OCI-LY1 (cell line): ENCODE measurements at regions not wholly inside any gene's neighbourhood (a gene's known extent, or its start where the extent isn't known, plus 50 kb on each side); places are given as distances from the start of the nearest gene placed in this dataset.

Source experiments
- H2AFZ ChIP-seq: fragments of 200-600 bp; sonication (generic), shearing (Covaris generic); 2 replicates; pipeline ENCODE4 v1.6.0; 2014; ENCODE audit warnings: antibody characterized with exemption, mild to moderate bottlenecking, low read length
- H3F3A ChIP-seq: fragments of 200-600 bp; sonication (generic), shearing (Covaris generic); 2 replicates; pipeline ENCODE4 v1.6.0; 2014; ENCODE audit warnings: mild to moderate bottlenecking, antibody characterized with exemption, low read length, moderate library complexity; ENCODE audit not compliant: insufficient read depth
- H3K27ac ChIP-seq: fragments of 200-600 bp; sonication (generic); 2 replicates; pipeline ENCODE4 v1.5.1; 2014; ENCODE audit warnings: low read length, mixed run types, mild to moderate bottlenecking, low read depth; ENCODE audit not compliant: poor library complexity, severe bottlenecking
- H3K27me3 ChIP-seq: fragments of 200-600 bp; sonication (generic); 2 replicates; pipeline ENCODE4 v1.6.0; 2014; ENCODE audit warnings: antibody characterized with exemption, mild to moderate bottlenecking, low read length, moderate library complexity; ENCODE audit not compliant: insufficient read depth
- H3K36me3 ChIP-seq: fragments of 200-600 bp; sonication (generic); 2 replicates; pipeline ENCODE4 v1.6.1; 2014; ENCODE audit warnings: mild to moderate bottlenecking, antibody characterized with exemption, low read length, moderate library complexity, mixed read lengths; ENCODE audit not compliant: insufficient read depth
- H3K4me1 ChIP-seq: fragments of 200-600 bp; sonication (generic); 2 replicates; pipeline ENCODE4 v1.5.1; 2014; ENCODE audit warnings: mild to moderate bottlenecking, low read length, moderate library complexity; ENCODE audit not compliant: insufficient read depth, severe bottlenecking
- H3K4me2 ChIP-seq: fragments of 200-600 bp; sonication (generic), shearing (Covaris generic); 2 replicates; pipeline ENCODE4 v1.6.1; 2014; ENCODE audit warnings: low read length
- H3K4me3 ChIP-seq: fragments of 200-600 bp; sonication (generic); 2 replicates; pipeline ENCODE4 v1.5.1; 2014; ENCODE audit warnings: low read length, low read depth, mild to moderate bottlenecking, mixed read lengths; ENCODE audit not compliant: poor library complexity, severe bottlenecking
- H3K79me2 ChIP-seq: fragments of 200-600 bp; shearing (Covaris generic); 2 replicates; pipeline ENCODE4 v1.6.1; 2016; ENCODE audit warnings: mixed run types, low read length, mixed read lengths; ENCODE audit not compliant: insufficient read depth
- H3K9ac ChIP-seq: fragments of 200-600 bp; sonication (generic), shearing (Covaris generic); 2 replicates; pipeline ENCODE4 v1.6.1; 2014; ENCODE audit warnings: mild to moderate bottlenecking, low read length, mixed read lengths
- H3K9me2 ChIP-seq: fragments of 200-600 bp; sonication (generic), shearing (Covaris generic); 2 replicates; pipeline ENCODE4 v1.6.1; 2014; ENCODE audit warnings: low read depth, mild to moderate bottlenecking, low read length, mixed read lengths
- H3K9me3 ChIP-seq: fragments of 200-600 bp; shearing (Covaris generic); 2 replicates; pipeline ENCODE4 v1.6.1; 2014; ENCODE audit warnings: low read length, mixed read lengths
- H4K20me1 ChIP-seq: fragments of 200-600 bp; sonication (generic), shearing (Covaris generic); 2 replicates; pipeline ENCODE4 v1.6.0; 2016; ENCODE audit warnings: mild to moderate bottlenecking, low read length; ENCODE audit not compliant: insufficient read depth
- EZH2 ChIP-seq: fragments of 200-600 bp; sonication (generic), shearing (Covaris generic); IDR thresholded peaks from 2 replicates; pipeline ENCODE4 v1.8.0; 2017; ENCODE audit warnings: borderline replicate concordance, mixed run types, mild to moderate bottlenecking, antibody characterized with exemption, low read length, moderate library complexity, mixed read lengths
- TF ChIP-seq, protein P1 (sequence below): fragments of 200-600 bp; sonication (generic), shearing (Covaris generic); IDR thresholded peaks from 2 replicates; pipeline ENCODE4 v1.5.1; 2017; ENCODE audit warnings: mild to moderate bottlenecking, antibody characterized with exemption, low read length, moderate library complexity, mixed read lengths

DNA sequence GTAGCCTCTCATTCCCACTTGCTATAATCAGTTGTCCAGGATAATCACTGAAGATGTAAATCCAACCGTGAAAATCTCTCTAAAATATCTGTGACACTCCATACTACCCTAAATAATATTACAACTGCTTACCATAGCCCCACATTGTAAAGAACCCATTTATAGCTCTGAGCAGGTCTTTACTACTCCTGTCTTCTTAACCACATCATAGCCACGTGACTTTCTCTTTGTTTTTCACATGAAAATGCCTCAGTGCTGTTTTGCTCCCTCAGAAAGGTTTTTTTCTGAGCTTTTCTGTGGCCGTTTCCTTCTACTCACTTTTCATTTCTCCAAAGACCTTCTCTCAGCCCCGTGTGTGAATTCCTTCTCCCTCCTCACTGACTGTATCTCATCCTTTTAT is 662.2 kb upstream of the ADARB2 start:
- Histone ChIP-seq H3K27me3 (no peaks in the 10 kb centered on the region), H2AFZ (no peak overlapping the region), H4K20me1 (no peaks in the 10 kb centered on the region), H3K9ac (no peak overlapping the region), H3K36me3 (no peaks in the 10 kb centered on the region), H3K27ac (no peak overlapping the region), H3F3A (no peaks in the 10 kb centered on the region), H3K9me2 (no peaks in the 10 kb centered on the region), H3K4me2 (no peak overlapping the region), H3K79me2 (no peaks in the 10 kb centered on the region), H3K4me3 (no peak overlapping the region), H3K9me3 (no peaks in the 10 kb centered on the region), H3K4me1 (no peaks in the 10 kb centered on the region)
- TF ChIP-seq EZH2, result no peak
- TF ChIP-seq, protein P1, sequence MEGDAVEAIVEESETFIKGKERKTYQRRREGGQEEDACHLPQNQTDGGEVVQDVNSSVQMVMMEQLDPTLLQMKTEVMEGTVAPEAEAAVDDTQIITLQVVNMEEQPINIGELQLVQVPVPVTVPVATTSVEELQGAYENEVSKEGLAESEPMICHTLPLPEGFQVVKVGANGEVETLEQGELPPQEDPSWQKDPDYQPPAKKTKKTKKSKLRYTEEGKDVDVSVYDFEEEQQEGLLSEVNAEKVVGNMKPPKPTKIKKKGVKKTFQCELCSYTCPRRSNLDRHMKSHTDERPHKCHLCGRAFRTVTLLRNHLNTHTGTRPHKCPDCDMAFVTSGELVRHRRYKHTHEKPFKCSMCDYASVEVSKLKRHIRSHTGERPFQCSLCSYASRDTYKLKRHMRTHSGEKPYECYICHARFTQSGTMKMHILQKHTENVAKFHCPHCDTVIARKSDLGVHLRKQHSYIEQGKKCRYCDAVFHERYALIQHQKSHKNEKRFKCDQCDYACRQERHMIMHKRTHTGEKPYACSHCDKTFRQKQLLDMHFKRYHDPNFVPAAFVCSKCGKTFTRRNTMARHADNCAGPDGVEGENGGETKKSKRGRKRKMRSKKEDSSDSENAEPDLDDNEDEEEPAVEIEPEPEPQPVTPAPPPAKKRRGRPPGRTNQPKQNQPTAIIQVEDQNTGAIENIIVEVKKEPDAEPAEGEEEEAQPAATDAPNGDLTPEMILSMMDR, result no peak

DNA sequence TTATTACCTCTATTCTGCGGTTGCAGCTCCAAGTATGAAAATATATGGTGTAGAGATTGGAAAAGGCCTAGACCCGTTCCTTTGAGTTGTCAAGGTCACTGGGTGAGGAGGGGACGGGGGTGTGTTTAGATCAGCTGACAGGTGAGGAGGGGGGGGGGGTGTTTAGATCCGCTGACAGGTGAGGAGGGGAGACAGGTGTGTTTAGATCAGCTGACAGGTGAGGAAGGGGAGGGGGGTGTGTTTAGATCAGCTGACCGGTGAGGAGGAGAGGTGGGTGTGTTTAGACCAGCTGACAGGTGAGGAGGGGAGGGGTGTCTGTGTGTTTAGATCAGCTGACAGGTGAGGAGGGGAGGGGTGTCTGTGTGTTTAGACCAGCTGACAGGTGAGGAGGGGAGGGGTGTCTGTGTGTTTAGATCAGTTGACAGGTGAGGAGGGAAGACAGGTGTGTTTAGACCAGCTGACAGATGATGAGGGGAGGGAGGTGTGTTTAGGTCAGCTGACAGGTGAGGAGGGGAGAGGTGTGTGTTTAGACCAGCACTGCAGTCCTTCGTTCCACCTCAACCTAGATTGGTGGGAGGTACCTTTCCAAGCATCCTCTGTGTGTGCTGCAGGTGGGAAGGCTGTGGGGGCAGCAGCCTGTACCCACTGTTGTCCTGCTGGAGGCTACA is 655.0 kb upstream of the ADARB2 start:
- TF ChIP-seq EZH2, result no peak
- TF ChIP-seq, protein P1, result no peak
- no peaks in the 10 kb centered on the region for H4K20me1 ChIP-seq
- H3K27ac ChIP-seq, result no peak overlapping the region
- no peaks in the 10 kb centered on the region for H3F3A ChIP-seq
- no peaks in the 10 kb centered on the region for H3K27me3 ChIP-seq
- no peaks in the 10 kb centered on the region for H3K9me3 ChIP-seq
- H3K4me1 ChIP-seq, result no peaks in the 10 kb centered on the region
- H2AFZ ChIP-seq, result no peak overlapping the region
- no peak overlapping the region for H3K4me2 ChIP-seq
- no peaks in the 10 kb centered on the region for H3K79me2 ChIP-seq
- no peak overlapping the region for H3K4me3 ChIP-seq
- no peaks in the 10 kb centered on the region for H3K36me3 ChIP-seq
- H3K9me2 ChIP-seq, result no peaks in the 10 kb centered on the region
- no peak overlapping the region for H3K9ac ChIP-seq

DNA sequence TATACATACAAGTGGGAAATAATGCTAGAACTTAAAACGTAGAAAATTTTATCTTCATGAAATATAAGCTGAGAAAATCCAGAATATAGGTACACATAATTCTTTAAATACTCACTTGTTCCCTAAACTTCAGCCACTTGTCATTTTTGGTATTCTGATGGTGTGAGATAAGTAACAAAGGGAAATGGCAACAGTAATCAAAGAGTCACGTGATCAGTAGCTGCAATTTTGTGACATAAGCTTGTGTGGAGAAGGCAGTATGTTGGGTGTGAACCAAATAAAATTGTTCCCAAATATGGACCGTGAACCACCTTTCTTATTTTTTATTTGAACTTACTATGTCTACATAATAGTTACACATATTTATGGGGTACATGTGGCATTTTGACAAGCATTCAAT is 650.3 kb upstream of the ADARB2 start:
- no peak overlapping the region for H3K9ac ChIP-seq
- no peaks in the 10 kb centered on the region for H3K27me3 ChIP-seq
- H3K9me2 ChIP-seq, result no peaks in the 10 kb centered on the region
- H3K36me3 ChIP-seq, result no peaks in the 10 kb centered on the region
- no peaks in the 10 kb centered on the region for H3K4me1 ChIP-seq
- no peak overlapping the region for H3K4me3 ChIP-seq
- no peaks in the 10 kb centered on the region for H3F3A ChIP-seq
- no peak overlapping the region for H3K27ac ChIP-seq
- no peak overlapping the region for H2AFZ ChIP-seq
- no peaks in the 10 kb centered on the region for H3K79me2 ChIP-seq
- H4K20me1 ChIP-seq, result no peaks in the 10 kb centered on the region
- H3K9me3 ChIP-seq, result no peaks in the 10 kb centered on the region
- no peak overlapping the region for H3K4me2 ChIP-seq
- no peak for TF ChIP-seq EZH2
- TF ChIP-seq, protein P1, result no peak
